Endothelial cell of umbilical vein (primary cell): ENCODE measurements at regions not wholly inside any gene's neighbourhood (a gene's known extent, or its start where the extent isn't known, plus 50 kb on each side); places are given as distances from the start of the nearest gene placed in this dataset.

Experiments used
- BruUV-seq: library from RNA; stranded (reverse); fragments of 400-500 nt; replicated peaks from 2 replicates; lab custom pipeline; 2021; lab: Mats Ljungman, UMichigan
- CTCF ChIA-PET: fragments of 300-600, 350-600 bp; sonication (Branson Sonifier 250); formaldehyde crosslinking; loops from one replicate; lab custom pipeline; 2021; ENCODE audit warnings: antibody characterized with exemption, inconsistent platforms; lab: Charles Lee
- POLR2A ChIA-PET: fragments of 300-600, 350-600 bp; sonication (Branson Sonifier 250); formaldehyde crosslinking; loops from one replicate; lab custom pipeline; 2021; ENCODE audit warnings: antibody characterized with exemption, inconsistent platforms; lab: Charles Lee
- DNase-seq: peaks from one replicate; pipeline ENCODE4 v3.0.0-alpha.2; 2011; ENCODE audit warnings: low read depth, low spot score
- FAIRE-seq: peaks from 2 replicates; lab custom pipeline; 2011; peaks lifted over from hg19 to GRCh38; lab: Jason Lieb, UNC
- H2AFZ ChIP-seq: 2 replicates; pipeline ENCODE4 v1.6.0; 2012; ENCODE audit warnings: low read depth, low read length, control low read depth, inconsistent platforms
- H3K27ac ChIP-seq: 2 replicates; pipeline ENCODE4 v1.5.1; 2011; ENCODE audit warnings: low read depth, mild to moderate bottlenecking, control low read depth, low read length, moderate library complexity; ENCODE audit not compliant: insufficient read depth
- H3K27me3 ChIP-seq, 2 experiments: 2 replicates each; pipeline versions ENCODE4 v1.6.0 to v1.6.1; 2011; ENCODE audit warnings: low read length in 2 of 2, mixed read lengths in 1 of 2; ENCODE audit not compliant: control insufficient read depth in 2 of 2, insufficient read depth in 2 of 2
- H3K36me3 ChIP-seq, 2 experiments: 2 replicates in 1 of 2; 3 replicates in 1 of 2; pipeline ENCODE4 v1.5.1; 2011; ENCODE audit warnings: low read length in 2 of 2, mild to moderate bottlenecking in 1 of 2, moderate library complexity in 1 of 2; ENCODE audit not compliant: control insufficient read depth in 2 of 2, insufficient read depth in 2 of 2; ENCODE audit errors: extremely low read depth in 1 of 2
- H3K4me1 ChIP-seq: 3 replicates; pipeline ENCODE4 v1.5.1; 2011; ENCODE audit warnings: mild to moderate bottlenecking, low read length; ENCODE audit not compliant: control insufficient read depth, insufficient read depth; ENCODE audit errors: extremely low read depth
- H3K4me2 ChIP-seq: 2 replicates; pipeline ENCODE4 v1.6.1; 2011; ENCODE audit warnings: low read length, control low read depth, mixed read lengths; ENCODE audit not compliant: insufficient read depth
- H3K4me3 ChIP-seq, 3 experiments: fragments of 200-600 bp in 1 of 3; sonication (generic), shearing (Covaris generic) in 1 of 3; replicated peaks in 1 of 3; 2 replicates each; pipeline ENCODE4 v1.5.1; 2011 to 2016; ENCODE audit warnings: control low read depth in 3 of 3, low read length in 3 of 3, mild to moderate bottlenecking in 2 of 3, inconsistent platforms in 1 of 3, low read depth in 1 of 3, moderate library complexity in 1 of 3; ENCODE audit not compliant: insufficient read depth in 1 of 3
- H3K79me2 ChIP-seq: 2 replicates; pipeline ENCODE4 v1.6.0; 2012; ENCODE audit warnings: low read length, inconsistent platforms; ENCODE audit not compliant: control insufficient read depth, insufficient read depth
- H3K9ac ChIP-seq: replicated peaks from 2 replicates; pipeline ENCODE3; 2011; ENCODE audit warnings: low read length, control low read depth; ENCODE audit not compliant: insufficient read depth; ENCODE audit errors: extremely low read depth
- H3K9me1 ChIP-seq: replicated peaks from 3 replicates; pipeline ENCODE4 v1.6.0; 2011; ENCODE audit warnings: mild to moderate bottlenecking, low read length; ENCODE audit not compliant: control insufficient read depth, insufficient read depth; ENCODE audit errors: extremely low read depth
- H3K9me3 ChIP-seq: replicated peaks from 2 replicates; pipeline ENCODE4 v1.5.1; 2012; ENCODE audit warnings: low read length, inconsistent platforms; ENCODE audit not compliant: control insufficient read depth, insufficient read depth
- H4K20me1 ChIP-seq: replicated peaks from 2 replicates; pipeline ENCODE3; 2011; ENCODE audit warnings: mild to moderate bottlenecking, low read length; ENCODE audit not compliant: control insufficient read depth, insufficient read depth; ENCODE audit errors: extremely low read depth
- EZH2 ChIP-seq: IDR thresholded peaks from 2 replicates; pipeline ENCODE4 v1.6.1; 2012; ENCODE audit warnings: borderline replicate concordance, low read depth, mild to moderate bottlenecking, moderate library complexity, low read length, inconsistent platforms; ENCODE audit not compliant: severe bottlenecking
- FOS ChIP-seq: IDR thresholded peaks from 2 replicates; pipeline ENCODE4 v1.6.1; 2011; ENCODE audit warnings: mild to moderate bottlenecking, low read length, moderate library complexity, borderline replicate concordance; ENCODE audit not compliant: insufficient read depth
- GATA2 ChIP-seq: IDR thresholded peaks from 2 replicates; pipeline ENCODE4 v1.7.0; 2011; ENCODE audit warnings: low read depth, mild to moderate bottlenecking, moderate library complexity, mixed read lengths, low read length; ENCODE audit not compliant: insufficient read length, insufficient read depth
- JUN ChIP-seq: IDR thresholded peaks from 2 replicates; pipeline ENCODE4 v1.6.1; 2011; ENCODE audit warnings: borderline replicate concordance, low read depth; ENCODE audit not compliant: insufficient read length, insufficient read depth
- MYC ChIP-seq: IDR thresholded peaks from one replicate; pipeline ENCODE4 v1.6.1; 2011; ENCODE audit warnings: mild to moderate bottlenecking, low read depth, low read length
- POLR2A ChIP-seq: IDR thresholded peaks from 2 replicates; pipeline ENCODE4 v1.6.1; 2012; ENCODE audit warnings: low read depth, mild to moderate bottlenecking, control low read depth, low read length
- POLR2AphosphoS5 ChIP-seq: IDR thresholded peaks from 2 replicates; pipeline ENCODE4 v1.6.1; 2012; ENCODE audit warnings: low read depth, mild to moderate bottlenecking, control low read depth, low read length, moderate library complexity; ENCODE audit not compliant: insufficient read depth
- dilution Hi-C: fragments of 300-500 bp; cut with MboI; formaldehyde crosslinking; loops from one replicate; pipeline ENCODE4 v1.15.0; 2019; ENCODE audit warnings: low sequenced_read_pairs; ENCODE audit not compliant: extremely low pct_ligation_motif_present
- intact Hi-C: fragments of 100-400 bp; cut with micrococcal nuclease; formaldehyde crosslinking; loops from one replicate; pipeline ENCODE4 v1.10.0; 2022
- TF ChIP-seq, protein P1 (sequence below), 2 donors: IDR thresholded peaks; 1 replicate in 1 of 2; 2 replicates in 1 of 2; pipeline ENCODE4 v1.5.1; 2011; ENCODE audit warnings: low read length in 2 of 2, mild to moderate bottlenecking in 2 of 2, moderate library complexity in 2 of 2, control low read depth in 1 of 2, inconsistent platforms in 1 of 2, low read depth in 1 of 2; ENCODE audit not compliant: insufficient read depth in 1 of 2; ENCODE audit errors: extremely low read depth in 1 of 2
- TF ChIP-seq, protein P2 (sequence below): IDR thresholded peaks from 2 replicates; pipeline ENCODE4 v1.6.1; 2011; ENCODE audit not compliant: insufficient read depth, insufficient read length

GRCh38 chr11:70716216-70716615 lies 317.9 kb downstream of the CTTN start:
- H3K27me3 ChIP-seq = no peaks in the 10 kb centered on the region
- CTCF ChIA-PET = no interaction called here

More at GRCh38 chr11:70716216-70716615, 317.9 kb downstream of the CTTN start:
- no peak overlapping the region for H3K27ac ChIP-seq
- no peaks in the 10 kb centered on the region for H3K9me1 ChIP-seq
- intact Hi-C loops = no loop called here
- FAIRE-seq (no peak), DNase-seq (no peak)
- no peaks in the 10 kb centered on the region for H3K79me2 ChIP-seq
- dilution Hi-C loops = no loop called here
- H3K4me1 ChIP-seq = no peaks in the 10 kb centered on the region
- no peak overlapping the region for H3K9ac ChIP-seq
- TF ChIP-seq POLR2AphosphoS5 (no peak), POLR2A (no peak), MYC (no peak), GATA2 (no peak), EZH2 (no peak), JUN (no peak), FOS (no peak)
- TF ChIP-seq, protein P1, sequence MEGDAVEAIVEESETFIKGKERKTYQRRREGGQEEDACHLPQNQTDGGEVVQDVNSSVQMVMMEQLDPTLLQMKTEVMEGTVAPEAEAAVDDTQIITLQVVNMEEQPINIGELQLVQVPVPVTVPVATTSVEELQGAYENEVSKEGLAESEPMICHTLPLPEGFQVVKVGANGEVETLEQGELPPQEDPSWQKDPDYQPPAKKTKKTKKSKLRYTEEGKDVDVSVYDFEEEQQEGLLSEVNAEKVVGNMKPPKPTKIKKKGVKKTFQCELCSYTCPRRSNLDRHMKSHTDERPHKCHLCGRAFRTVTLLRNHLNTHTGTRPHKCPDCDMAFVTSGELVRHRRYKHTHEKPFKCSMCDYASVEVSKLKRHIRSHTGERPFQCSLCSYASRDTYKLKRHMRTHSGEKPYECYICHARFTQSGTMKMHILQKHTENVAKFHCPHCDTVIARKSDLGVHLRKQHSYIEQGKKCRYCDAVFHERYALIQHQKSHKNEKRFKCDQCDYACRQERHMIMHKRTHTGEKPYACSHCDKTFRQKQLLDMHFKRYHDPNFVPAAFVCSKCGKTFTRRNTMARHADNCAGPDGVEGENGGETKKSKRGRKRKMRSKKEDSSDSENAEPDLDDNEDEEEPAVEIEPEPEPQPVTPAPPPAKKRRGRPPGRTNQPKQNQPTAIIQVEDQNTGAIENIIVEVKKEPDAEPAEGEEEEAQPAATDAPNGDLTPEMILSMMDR (IDR thresholded peaks at IDR 0.05; ENCODE audit: extremely low read depth in 1 of 2, insufficient read depth in 1 of 2, low read depth in 1 of 2, low read length in 2 of 2) = no peak
- TF ChIP-seq, protein P2, sequence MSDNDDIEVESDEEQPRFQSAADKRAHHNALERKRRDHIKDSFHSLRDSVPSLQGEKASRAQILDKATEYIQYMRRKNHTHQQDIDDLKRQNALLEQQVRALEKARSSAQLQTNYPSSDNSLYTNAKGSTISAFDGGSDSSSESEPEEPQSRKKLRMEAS = no peak
- no peak overlapping the region for H3K4me2 ChIP-seq
- no peak overlapping the region for H3K4me3 ChIP-seq
- H3K9me3 ChIP-seq = no peaks in the 10 kb centered on the region
- no peaks in the 10 kb centered on the region for H3K36me3 ChIP-seq
- no peak overlapping the region for H2AFZ ChIP-seq
- POLR2A ChIA-PET = no interaction called here
- H4K20me1 ChIP-seq = no peaks in the 10 kb centered on the region
- no TSS peak for BruUV-seq
